LNCaP clone FGC (cell line): ENCODE measurements at regions not wholly inside any gene's neighbourhood (a gene's known extent, or its start where the extent isn't known, plus 50 kb on each side); places are given as distances from the start of the nearest gene placed in this dataset.

Source experiments
- DNase-seq: peaks from one replicate; pipeline ENCODE4 v3.0.0-alpha.2; 2011; ENCODE audit warnings: low read depth
- H3K4me3 ChIP-seq: 2 replicates; pipeline ENCODE4 v1.5.1; 2011; ENCODE audit warnings: mild to moderate bottlenecking, low read depth, low read length, control low read depth
- TF ChIP-seq, protein P1 (sequence below): IDR thresholded peaks from 2 replicates; pipeline ENCODE4 v1.5.1; 2012; ENCODE audit warnings: mild to moderate bottlenecking; ENCODE audit not compliant: control insufficient read depth, insufficient read depth; ENCODE audit errors: extremely low read depth

DNA sequence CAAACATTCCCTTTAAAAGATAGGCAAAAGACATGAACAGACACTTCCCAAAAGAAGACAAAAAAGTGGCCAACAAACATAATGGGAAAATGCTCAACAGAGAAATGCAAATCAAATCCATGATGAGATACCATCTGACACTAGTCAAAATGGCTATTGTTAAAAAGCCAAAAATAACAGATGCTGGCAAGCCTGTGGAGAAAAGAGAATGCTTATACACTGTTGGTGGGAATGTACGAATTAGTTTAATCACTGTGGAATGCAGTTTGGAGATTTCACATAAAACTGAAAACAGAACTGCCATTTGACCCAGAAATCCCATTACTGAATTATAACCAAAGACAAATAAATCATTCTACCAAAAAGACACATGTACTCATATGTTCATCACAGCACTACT lies 58.3 kb upstream of the WDR41 start:
- DNase-seq: no peak
- TF ChIP-seq, protein P1, sequence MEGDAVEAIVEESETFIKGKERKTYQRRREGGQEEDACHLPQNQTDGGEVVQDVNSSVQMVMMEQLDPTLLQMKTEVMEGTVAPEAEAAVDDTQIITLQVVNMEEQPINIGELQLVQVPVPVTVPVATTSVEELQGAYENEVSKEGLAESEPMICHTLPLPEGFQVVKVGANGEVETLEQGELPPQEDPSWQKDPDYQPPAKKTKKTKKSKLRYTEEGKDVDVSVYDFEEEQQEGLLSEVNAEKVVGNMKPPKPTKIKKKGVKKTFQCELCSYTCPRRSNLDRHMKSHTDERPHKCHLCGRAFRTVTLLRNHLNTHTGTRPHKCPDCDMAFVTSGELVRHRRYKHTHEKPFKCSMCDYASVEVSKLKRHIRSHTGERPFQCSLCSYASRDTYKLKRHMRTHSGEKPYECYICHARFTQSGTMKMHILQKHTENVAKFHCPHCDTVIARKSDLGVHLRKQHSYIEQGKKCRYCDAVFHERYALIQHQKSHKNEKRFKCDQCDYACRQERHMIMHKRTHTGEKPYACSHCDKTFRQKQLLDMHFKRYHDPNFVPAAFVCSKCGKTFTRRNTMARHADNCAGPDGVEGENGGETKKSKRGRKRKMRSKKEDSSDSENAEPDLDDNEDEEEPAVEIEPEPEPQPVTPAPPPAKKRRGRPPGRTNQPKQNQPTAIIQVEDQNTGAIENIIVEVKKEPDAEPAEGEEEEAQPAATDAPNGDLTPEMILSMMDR: no peak
- no peak overlapping the region for H3K4me3 ChIP-seq

DNA sequence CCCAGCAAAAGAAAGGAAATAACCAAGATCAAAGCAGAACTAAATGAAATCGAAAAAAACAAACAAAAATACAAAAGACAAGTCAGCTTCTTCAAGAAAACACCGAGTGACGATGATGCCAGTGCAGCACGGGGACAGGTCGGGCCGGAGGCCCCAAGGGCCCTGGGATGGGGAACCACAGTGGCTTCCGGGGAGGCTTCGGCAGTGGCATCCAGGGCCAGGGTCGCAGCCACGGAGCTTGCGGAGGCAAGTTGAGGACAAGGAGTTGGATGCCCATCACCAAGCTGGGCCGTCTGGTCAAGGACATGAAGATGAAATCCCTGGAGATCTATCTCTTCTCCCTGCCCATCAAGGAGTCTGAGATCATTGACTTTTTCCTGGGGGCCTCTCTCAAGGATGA lies 53.2 kb upstream of the WDR41 start:
- no peak overlapping the region for H3K4me3 ChIP-seq
- TF ChIP-seq, protein P1: no peak
- DNase-seq: no peak
